GM18498 (cell line): ENCODE measurements at regions not wholly inside any gene's neighbourhood (a gene's known extent, or its start where the extent isn't known, plus 50 kb on each side); places are given as distances from the start of the nearest gene placed in this dataset.
"Not testable (repeated sequence)": the region's sequence is repeated elsewhere in the genome, so short reads cannot be mapped to it uniquely, and the experiment has no call there.

ENCODE experiments used
- ATAC-seq: cut with Tn5 transposase; IDR thresholded peaks from one replicate; pipeline ENCODE4 v1.9.1; 2021; ENCODE audit warnings: mild to moderate bottlenecking, moderate library complexity; ENCODE audit not compliant: unreplicated experiment

DNA sequence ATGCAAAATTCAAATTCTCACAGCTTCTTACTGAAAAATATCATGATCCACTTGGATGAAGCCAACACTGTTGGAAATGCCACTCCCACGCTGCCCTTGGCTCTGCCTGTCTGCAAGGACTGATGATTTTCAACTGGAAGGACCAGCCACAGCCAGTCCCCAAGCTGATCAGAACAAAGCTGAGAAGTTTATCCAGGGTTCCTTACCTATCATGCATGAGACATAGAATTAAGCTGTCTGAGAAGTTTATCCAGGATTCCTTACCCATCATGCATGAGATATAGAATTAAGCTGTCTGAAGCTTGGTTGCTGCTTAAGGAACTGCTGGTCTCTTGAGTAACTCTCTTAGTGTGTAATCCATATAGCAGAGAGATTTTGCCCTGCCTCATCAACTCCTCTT, 159.8 kb upstream of the TMEM260 start:
- no peak for ATAC-seq

DNA sequence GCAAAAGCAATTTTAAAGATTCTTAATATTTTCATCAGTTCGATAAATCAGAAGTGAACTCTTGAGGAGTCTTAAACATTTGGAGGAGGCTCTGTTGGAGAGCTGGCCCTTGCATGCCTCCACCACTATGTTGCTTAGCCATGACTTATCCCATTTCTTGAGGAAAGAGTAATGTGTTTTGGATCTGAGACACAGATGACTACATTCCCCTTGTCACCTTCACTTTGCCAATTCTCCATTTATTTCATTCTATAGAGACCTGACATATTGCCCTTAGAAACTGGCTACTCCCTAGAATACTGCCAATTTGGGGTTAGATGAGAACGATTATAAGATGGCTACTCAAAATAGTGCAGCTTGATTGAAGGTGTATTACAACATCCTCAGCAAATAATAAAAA, 157.4 kb upstream of the TMEM260 start:
- ATAC-seq = no peak

DNA sequence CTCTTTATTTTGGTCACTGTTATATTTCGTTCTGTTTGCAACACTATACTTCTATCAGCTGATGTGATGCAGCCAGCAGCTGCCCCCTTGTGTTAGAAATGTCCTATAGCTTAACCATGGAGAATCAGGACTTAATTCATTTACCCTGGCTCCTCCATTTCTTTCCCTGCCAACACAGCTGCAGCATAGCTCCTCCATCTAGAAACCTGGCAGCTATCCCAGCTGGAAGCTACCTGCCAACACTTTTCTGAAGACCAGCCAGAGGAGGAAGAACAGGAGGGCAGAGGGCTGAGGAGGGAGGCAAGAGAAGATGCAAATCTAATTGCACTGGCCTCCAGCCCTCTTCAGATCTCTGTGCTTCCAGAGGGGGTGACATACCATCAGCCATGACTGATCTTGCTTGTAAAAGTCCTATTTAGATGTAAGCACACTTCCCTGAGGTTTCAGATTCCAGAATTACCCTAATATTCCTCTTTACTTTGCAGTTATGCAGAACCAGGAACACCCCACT, 156.8 kb upstream of the TMEM260 start:
- ATAC-seq = no peak

DNA sequence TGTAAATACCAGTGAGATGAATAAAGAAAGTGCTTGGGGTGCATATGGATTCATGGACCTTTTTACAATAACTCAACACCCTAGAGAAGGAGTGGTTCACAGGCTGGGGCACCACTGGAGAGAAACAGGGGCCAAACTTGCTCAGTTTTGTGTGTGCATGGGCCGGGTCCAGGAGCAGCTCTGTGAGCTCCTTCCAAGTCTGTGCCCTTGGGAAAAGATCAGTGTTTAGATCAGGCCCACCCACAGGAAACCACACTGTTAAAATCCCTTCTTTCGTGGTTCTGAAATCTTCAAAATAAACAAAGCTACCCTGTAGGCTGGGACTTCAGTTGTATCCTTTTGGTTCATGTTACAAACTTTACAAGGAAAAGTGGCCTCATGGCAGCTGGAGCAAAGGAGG, 156.1 kb upstream of the TMEM260 start:
- no peak for ATAC-seq

DNA sequence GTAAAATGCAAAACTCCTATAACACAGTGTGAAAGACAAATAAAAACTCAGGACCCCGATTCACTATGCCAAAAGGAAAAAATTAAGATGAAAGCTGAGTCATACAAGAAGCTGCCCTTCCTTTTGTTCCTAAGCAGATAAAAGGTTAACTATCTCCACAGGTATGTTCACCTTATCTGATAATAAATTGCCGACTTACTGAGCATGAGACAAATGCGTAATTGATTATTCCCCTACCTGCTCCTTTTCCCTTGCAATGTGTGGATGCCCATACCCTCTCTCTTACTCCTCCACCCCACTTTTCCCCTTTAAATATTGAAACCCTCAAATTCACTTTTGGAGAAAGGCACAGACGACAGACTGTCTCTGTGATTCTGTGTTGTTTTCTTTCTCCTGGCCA, 148.6 kb upstream of the TMEM260 start:
- no peak for ATAC-seq

DNA sequence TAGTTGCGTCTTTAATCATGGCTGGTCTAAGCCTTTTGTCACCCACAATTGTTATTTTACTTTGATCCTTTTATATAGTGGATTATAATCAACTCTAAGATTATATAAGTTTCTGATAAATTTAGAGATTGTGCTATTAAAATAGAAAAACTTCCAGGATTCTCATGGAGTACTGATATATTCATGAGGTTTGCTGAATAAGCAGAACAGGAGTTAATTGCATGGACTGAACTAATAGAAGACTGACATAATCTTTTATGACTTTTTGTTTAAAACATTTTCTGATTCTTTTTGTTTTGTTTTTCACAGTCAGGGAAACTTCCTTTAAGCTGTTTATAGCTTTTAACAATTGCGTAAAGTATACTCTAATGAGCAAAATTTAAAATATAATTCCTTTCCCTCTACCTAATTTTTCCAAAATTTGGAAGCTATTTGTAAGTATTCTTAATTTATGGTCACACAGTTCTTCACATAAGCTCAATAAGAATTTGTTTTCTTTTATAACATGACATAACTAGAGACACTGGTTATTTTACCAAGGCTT, 129.9 kb upstream of the TMEM260 start:
- no peak for ATAC-seq

DNA sequence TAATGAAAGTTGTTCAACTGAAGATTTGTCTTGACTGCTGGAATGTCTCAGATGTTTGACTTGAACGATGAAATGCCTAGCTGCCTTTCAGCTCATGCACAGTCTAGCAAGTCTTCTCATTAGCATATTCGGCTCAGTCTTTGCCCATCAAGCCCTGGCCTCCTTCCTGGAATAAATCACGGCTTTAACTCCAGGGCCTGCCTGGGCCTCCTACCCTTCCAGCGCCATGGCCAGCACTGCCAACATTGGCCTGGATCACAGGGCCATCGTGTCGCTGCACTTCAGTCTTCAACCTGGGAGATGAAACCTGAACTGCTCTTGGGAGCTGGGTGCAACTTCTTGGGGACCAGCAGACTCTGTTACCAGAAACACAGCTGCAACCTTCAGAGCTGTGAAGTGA, 126.7 kb upstream of the TMEM260 start:
- ATAC-seq = no peak

DNA sequence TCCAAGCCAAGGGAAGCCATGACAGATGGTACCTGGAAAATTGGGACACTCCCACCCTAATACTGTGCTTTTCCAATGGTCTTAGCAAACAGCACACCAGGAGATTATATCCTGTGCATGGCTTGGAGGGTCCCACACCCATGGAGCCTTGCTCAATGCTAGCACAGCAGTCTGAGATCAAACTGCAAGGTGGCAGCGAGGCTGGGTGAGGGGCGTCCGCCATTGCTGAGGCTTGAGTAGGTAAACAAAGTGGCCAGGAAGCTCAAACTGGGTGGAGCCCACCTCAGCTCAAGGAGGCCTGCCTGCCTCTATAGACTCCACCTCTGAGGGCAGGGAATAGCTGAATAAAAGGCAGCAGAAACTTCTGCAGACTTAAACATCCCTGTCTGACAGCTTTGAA, 124.9 kb upstream of the TMEM260 start:
- ATAC-seq = not testable (repeated sequence)

DNA sequence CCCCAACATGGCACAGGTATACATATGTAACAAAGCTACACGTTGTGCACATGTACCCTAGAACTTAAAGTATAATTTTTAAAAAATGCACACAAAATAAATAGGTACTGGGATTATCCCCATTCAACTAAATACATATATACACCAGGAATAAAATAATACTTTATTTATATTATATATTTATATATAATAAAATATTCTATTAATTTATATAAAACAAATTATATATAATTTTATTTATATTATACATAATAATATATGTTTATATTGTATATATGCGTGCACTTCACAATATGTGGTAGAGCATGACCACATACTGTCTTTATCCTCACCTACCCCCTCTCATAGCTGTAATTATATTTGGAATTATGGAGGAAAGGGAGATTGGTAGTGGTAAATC, 119.1 kb upstream of the TMEM260 start:
- no peak for ATAC-seq

DNA sequence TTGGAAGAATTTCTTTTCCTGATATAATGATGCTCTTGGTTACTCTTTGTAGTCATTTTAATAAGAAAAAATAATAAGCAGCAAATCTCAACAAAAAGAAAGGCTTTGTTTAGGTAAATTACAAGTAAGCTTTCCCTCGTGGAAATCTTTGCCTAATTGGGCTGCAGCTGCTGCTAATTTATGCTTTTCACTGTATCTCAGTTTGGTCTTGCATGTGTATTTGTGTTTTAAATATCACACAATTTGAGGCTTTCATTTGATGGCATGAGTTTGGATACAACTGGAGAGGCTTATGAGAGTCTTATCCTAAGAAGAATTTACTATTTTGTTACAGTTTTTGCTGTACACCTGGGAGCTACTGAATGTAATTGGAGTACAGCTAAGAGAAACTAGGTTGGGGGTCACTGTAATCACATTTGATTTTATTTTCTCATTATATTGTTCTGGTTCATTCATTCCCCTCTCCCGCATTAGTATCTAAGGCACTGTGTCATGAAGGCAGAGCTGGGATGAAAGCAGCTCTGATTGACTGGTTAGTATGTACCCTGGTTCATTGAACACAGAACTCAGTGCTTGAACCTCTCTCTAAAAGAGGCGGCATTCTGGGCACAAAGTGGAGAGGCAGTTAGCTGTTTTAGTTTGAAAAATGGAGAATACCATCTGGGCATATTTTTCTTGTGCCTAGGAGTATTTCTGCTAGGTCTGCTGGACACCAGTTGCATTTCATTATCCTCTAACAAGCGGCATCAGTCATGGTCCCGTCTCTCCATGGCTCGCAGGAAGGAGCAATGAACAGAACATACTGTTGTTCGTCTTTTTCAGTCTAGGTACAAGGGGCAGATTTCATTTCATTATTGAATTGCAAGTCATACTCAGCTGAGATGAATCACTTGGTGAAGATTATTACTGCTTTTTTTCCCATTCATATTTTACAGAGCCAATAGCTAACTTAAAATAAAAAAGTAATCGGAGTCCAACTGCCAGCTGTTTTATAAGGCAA, 118.0 kb upstream of the TMEM260 start:
- no peak for ATAC-seq

DNA sequence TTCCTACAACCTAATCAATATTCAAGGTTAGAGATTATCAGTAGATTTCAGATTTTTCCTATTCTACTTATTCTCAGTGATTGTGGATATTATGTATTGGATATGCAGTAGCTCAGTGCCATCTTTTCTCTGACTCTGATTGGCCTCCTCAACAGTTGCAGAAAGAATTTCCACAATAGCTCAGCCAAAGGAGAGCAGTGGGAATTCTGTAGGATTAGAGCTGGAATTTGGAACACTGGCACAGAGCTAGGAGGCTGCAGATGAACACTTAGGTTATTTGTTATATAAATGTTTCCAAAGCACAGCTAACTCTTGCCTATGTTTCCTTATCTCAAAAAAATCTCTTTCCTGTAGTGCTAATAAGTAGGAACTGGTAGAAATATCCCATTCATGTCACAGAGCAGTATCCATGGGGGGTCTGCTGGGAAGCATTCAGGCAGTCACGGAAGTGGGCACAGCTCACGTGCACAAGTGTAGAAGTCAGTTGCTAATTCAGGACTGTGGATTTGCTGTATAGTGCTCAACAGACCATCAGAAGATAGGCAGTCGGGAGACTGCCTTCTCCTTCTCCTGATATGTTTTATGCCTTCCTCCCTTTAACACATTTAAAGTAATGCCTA, 116.2 kb upstream of the TMEM260 start:
- no peak for ATAC-seq

DNA sequence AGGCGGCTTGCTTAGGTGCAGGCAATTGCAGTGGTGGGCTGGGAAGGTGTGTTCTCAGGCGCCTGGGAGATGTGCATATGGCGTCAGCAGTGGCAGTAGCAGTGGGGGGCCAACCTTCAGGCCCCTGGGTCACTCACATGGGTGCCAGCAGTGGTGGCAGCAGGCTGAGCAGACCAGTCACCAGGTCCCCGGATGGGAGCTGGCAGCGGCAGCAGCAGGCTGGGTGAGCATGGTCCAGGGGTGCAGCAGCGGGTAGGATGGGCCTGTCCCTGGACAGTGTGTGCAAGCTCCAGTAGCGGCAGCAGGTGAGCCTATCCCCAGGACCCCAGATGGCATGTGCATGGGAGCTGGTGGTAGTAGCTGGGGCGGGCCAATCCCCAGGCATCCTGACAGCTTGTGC, 108.5 kb upstream of the TMEM260 start:
- ATAC-seq = no peak

DNA sequence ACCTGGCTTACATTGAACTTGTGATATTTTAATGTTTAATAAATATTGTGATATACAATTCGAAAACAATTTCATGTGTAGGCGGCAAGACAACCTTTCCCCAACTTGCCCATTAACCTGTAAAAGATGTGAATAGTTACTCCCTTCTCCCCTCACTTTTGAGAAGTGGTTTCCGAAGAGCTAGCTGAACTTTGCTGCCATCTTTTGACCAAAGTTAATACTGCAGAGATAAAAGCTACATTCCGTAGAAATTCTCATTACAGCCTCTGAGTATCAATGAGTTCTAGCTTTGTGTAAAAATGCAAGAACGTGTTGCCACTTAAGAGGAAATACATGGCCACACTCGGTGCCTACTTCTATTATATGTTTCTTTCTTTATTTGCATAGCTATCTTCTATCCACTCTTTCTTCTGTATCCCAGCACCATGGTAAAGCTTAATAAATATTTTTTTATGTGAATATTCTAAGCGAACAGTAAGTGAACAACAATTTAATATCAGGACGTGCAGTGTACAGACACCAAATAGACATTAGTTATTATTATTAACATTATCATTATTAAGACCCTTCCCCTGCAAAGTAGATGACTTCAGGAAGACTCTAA, 105.1 kb upstream of the TMEM260 start:
- ATAC-seq = no peak

DNA sequence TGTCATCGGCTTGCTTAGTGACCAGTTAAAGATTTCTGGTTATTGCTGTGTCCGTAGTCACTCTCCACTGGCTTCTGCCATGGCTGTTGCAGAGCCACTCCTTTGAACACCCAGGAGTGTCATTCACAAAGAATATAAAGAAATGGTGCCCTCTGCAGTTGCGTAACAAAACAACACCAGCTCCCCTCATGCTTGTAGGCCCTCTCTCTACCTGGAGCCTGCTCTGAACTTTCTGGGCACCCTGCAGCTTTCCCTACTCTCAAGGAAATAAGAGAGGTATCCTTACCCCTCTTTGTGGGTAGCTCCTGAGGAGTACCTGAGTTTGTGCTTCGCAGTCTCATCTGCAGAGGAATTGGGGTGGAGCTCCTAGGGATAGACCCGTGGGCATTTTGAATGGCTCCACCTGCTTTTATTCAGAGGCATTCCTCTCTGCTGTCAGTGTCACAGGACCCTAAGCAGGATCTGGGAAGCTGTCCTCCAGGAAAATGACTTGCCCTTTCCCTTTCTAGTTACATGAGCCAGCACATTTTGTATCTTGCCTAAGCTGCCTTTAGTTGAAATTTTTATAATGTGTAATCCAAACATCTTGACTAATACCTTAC, 97.2 kb upstream of the TMEM260 start:
- ATAC-seq = no peak

DNA sequence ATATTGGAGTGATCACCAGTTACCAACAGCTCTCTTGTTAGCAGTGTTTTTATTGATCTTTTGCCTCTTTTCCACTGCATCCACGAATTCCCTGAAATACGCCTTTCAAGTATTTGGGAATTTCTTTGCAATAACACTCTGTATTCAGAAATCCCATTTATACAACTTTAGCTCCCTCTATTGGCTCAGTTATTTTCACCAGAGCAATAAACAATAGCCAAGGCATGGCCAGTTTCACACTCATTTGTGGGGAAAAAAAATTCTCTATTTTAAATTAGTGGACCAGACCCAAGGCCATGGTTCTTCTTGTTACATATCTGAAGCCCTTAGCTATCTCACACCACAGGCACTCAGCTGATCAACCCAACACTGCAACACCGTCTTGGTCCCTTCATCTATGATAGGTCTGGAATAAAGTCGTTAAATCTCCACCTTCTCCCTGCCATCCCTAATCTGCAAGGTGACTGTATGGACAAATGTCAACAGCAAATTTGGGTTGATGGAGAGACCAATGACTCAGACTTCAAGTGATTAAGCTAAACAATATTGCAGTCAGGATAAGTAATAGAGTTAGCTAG, 92.4 kb upstream of the TMEM260 start:
- ATAC-seq = no peak

DNA sequence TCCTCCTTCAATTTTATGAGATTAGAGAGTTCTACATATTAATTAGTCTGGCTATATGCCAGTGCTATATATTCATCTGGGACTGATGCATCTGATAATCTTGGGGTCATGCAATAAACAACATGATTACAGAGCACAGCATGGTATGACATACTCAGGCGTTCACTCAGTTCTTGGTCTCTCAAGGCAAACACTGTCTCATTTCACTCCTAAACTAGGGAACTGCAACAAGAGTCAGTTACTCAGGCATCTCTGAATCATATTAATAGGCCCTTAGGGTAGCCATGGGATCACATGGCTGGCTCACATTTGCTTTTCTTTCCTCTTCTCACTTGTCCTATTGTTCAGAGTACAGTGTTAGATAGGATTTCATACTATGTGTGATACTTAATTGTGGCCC, 91.8 kb upstream of the TMEM260 start:
- ATAC-seq = no peak

DNA sequence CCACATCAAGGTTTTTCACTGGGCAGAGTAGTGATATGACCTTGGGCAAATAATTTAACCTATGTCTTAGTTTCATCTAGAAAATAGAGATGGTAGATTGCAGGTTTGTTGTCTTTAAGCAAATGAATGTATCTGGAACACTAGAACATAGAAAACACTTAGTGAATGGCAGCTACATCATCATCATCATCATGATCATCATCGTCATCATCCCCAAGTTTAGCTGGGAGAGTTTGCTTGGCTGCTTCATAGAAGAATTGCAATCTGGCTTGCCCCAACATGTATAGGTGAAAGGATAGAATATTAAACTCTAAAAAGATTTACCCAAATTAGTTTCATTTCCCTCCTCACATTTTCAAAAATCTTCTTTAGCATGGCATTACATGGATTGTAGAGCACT, 91.3 kb upstream of the TMEM260 start:
- ATAC-seq = no peak

DNA sequence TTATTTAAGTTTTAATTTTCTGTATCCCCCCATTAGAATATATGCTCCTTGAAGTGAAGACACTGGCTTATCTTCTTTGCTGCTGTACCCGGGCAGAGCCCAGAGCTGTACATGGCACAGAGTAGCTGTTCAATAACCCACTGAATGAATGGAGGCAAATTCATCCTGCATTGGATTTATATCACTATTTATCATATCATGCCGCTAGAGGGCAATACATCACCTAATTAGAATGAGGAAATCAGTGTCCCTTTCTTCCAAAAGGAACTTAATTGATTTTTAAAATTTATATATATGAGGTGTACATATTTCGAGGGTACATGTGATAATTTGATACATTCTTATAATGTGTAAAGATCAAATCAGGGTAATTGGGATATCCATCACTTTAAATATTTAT, 89.2 kb upstream of the TMEM260 start:
- ATAC-seq = no peak

DNA sequence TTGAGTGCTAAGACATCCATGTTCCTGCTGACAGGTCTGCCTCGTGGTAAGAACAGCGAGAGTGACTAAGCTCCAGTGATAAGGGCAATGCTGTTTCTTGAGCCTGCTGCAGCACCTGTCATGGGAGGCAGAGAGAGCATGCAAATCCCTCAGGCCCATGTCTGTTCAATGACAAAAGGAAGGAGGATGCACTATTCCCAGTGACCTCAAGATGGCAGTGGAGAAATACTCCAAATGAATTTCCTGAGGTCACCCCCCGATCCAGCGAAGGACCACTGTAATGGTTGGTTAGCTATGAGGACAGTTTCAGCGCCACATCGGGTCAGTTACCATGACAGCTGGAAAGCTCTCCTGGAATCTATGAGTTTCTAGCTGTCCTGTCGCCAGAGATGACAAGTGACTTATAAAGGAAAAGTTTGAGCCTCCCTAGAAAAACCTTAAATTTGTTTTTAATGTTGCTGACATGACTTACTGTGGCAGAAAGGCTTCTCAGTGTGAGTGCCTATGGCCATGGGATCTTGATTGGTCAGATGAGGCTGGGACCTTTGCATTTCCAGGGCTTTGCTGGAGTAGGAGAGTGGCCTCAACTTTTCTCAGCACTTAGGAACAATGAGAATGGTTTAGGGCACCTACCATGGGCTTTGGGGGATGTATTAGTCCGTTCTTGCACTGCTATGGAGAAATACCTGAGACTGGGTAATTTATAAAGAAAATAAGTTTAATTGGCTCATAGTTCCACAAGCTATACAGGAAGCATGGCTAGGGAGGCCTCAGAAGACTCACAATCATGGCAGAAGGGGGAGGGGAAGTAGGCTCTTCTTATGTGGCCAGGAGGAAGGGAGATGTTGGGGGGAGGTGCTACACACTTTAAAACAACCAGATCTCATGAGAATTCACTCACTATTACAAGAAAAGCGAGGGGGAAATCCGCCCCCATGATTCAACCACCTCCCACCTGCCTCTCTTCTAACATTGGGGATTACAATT, 88.0 kb upstream of the TMEM260 start:
- peak; percentile 77 for ATAC-seq

DNA sequence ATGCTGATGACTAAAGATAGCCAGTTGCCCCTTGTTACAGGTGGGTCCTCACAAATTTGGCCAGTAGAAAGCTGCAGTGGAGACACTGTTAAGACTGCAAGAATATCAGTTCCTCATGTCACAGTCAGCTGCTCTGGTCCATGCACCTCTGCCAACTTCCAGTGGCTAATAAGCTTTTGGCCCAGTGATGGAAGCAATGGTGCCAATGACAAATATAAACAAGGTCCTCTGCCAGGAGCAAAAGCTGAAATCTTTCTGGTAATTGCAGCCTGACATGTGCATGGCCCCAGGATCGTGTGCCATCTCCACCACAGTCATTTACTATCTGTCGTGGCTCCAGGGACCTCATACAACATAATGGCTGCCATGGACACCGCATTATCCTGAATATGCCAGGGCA, 85.4 kb upstream of the TMEM260 start:
- ATAC-seq = no peak
